ENCODE measurements at regions not wholly inside any gene's neighbourhood (a gene's known extent, or its start where the extent isn't known, plus 50 kb on each side); places are given as distances from the start of the nearest gene placed in this dataset.

DNA sequence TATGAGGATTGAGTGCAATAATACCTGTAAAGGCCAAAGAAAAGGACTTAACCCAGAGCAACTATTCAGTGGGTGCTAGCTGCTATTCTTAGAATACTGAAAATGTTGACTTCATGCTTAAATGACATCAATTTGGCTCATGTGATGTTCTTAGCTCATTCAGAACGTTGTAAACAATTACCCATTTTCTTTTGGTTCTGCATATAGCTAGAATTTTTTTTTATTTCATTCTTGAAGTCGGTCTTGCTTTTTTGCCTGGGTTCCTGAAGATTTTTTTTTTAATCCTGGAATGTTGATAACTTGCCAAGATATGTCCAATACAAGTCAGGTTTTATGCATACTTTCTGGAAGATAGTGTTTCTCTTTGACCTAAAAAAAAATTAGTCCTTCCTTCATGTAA, 772.0 kb downstream of the LTN1 start:
- Mint-ChIP-seq H3K9me3 (no peaks in the 10 kb centered on the region; the same call in 2 of the 3 replicates), H3K27ac (no peak overlapping the region), H3K4me1 (peaks cover 3% of the 10 kb centered on the region; the same call in 2 of the 3 replicates), H3K36me3 (ENCODE audit: low read depth) (no peaks in the 10 kb centered on the region), H3K4me3 (no peak overlapping the region), H3K27me3 (ENCODE audit: insufficient read depth, low read depth, poor library complexity) (no peaks in the 10 kb centered on the region)
- Histone ChIP-seq H3K79me2 (replicated peaks; ENCODE audit: insufficient read depth) (no peaks in the 10 kb centered on the region), H3K4me3 (no peak overlapping the region), H3K4me2 (no peak overlapping the region), H3K9me2 (ENCODE audit: insufficient read depth) (no peaks in the 10 kb centered on the region), H3K4me1 (ENCODE audit: insufficient read depth) (no peaks in the 10 kb centered on the region; the same call in 1 of the 2 replicates), H3F3A (replicated peaks; ENCODE audit: low read depth) (no peaks in the 10 kb centered on the region), H4K20me1 (replicated peaks; ENCODE audit: insufficient read depth) (no peaks in the 10 kb centered on the region), H2AFZ (no peak overlapping the region), H3K36me3 (ENCODE audit: insufficient read depth) (no peaks in the 10 kb centered on the region), H3K27ac (ENCODE audit: low read depth) (no peak overlapping the region), H3K27me3 (ENCODE audit: insufficient read depth) (no peaks in the 10 kb centered on the region)
- ATAC-seq (no peak), DNase-seq (ENCODE audit: low spot score) (no peak)
- TF ChIP-seq, protein P1, sequence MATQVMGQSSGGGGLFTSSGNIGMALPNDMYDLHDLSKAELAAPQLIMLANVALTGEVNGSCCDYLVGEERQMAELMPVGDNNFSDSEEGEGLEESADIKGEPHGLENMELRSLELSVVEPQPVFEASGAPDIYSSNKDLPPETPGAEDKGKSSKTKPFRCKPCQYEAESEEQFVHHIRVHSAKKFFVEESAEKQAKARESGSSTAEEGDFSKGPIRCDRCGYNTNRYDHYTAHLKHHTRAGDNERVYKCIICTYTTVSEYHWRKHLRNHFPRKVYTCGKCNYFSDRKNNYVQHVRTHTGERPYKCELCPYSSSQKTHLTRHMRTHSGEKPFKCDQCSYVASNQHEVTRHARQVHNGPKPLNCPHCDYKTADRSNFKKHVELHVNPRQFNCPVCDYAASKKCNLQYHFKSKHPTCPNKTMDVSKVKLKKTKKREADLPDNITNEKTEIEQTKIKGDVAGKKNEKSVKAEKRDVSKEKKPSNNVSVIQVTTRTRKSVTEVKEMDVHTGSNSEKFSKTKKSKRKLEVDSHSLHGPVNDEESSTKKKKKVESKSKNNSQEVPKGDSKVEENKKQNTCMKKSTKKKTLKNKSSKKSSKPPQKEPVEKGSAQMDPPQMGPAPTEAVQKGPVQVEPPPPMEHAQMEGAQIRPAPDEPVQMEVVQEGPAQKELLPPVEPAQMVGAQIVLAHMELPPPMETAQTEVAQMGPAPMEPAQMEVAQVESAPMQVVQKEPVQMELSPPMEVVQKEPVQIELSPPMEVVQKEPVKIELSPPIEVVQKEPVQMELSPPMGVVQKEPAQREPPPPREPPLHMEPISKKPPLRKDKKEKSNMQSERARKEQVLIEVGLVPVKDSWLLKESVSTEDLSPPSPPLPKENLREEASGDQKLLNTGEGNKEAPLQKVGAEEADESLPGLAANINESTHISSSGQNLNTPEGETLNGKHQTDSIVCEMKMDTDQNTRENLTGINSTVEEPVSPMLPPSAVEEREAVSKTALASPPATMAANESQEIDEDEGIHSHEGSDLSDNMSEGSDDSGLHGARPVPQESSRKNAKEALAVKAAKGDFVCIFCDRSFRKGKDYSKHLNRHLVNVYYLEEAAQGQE (IDR thresholded peaks at IDR 0.05; ENCODE audit: unreplicated experiment), result no peak
- no peak for TF ChIP-seq ZNF114 (CRISPR knock-in tag; IDR thresholded peaks at IDR 0.05)
- no peak for TF ChIP-seq EZH2 (IDR thresholded peaks at IDR 0.05; ENCODE audit: low read depth, unreplicated experiment)

DNA sequence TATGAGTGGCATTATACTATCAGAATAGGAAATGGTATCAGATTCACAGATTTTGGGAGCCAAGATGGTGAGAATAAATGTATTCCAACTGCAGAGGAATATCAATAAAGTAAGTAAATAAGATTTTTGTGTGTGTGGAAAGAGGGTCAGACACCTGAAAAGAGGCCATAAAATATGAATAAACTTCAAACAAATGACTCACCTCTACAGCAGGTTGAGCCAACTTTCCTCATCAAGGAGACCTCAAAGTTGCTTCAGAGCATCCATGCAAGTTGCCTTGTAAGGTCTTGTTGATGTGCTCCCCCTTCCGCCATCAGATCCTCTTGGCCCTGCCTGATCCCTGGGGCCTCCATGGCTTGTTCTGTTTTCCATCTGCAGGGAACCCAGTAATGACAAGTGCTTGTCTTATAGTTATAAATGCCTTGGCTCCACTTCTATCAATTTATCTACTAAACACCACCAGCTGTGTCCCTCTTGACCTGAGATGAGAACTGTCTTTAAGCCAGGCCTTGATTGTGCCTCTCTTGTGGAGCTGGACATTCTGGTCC, 775.6 kb downstream of the LTN1 start:
- ATAC-seq (no peak), DNase-seq (ENCODE audit: low spot score) (no peak)
- H3K9me2 ChIP-seq (ENCODE audit: insufficient read depth), result no peaks in the 10 kb centered on the region
- H3F3A ChIP-seq (replicated peaks; ENCODE audit: low read depth), result no peaks in the 10 kb centered on the region
- H3K4me1 Mint-ChIP-seq, result no peaks in the 10 kb centered on the region
- H3K4me3 ChIP-seq, result no peak overlapping the region
- no peaks in the 10 kb centered on the region for H3K36me3 ChIP-seq (ENCODE audit: insufficient read depth)
- H3K4me2 ChIP-seq, result no peak overlapping the region
- H3K4me3 Mint-ChIP-seq, result no peak overlapping the region
- H2AFZ ChIP-seq, result no peak overlapping the region
- no peak overlapping the region for H3K27ac ChIP-seq (ENCODE audit: low read depth)
- no peaks in the 10 kb centered on the region; the same call in 2 of the 3 replicates for H3K9me3 Mint-ChIP-seq
- H3K4me1 ChIP-seq (ENCODE audit: insufficient read depth), result no peaks in the 10 kb centered on the region
- H3K27me3 Mint-ChIP-seq (ENCODE audit: insufficient read depth, low read depth, poor library complexity), result no peaks in the 10 kb centered on the region
- H3K79me2 ChIP-seq (replicated peaks; ENCODE audit: insufficient read depth), result no peaks in the 10 kb centered on the region
- no peaks in the 10 kb centered on the region for H3K36me3 Mint-ChIP-seq (ENCODE audit: low read depth)
- H4K20me1 ChIP-seq (replicated peaks; ENCODE audit: insufficient read depth), result no peaks in the 10 kb centered on the region
- H3K27ac Mint-ChIP-seq, result no peak overlapping the region
- H3K27me3 ChIP-seq (ENCODE audit: insufficient read depth), result no peaks in the 10 kb centered on the region
- TF ChIP-seq EZH2 (IDR thresholded peaks at IDR 0.05; ENCODE audit: low read depth, unreplicated experiment) (no peak), NANOG (IDR thresholded peaks at IDR 0.05; ENCODE audit: borderline replicate concordance) (no peak), POLR2AphosphoS5 (IDR thresholded peaks at IDR 0.05; ENCODE audit: low read depth) (no peak), CREB1 (CRISPR knock-in tag; IDR thresholded peaks at IDR 0.05; ENCODE audit: low read depth) (no peak), EZH2phosphoT487 (IDR thresholded peaks at IDR 0.05; ENCODE audit: unreplicated experiment) (no peak), JUNB (IDR thresholded peaks at IDR 0.05; ENCODE audit: unreplicated experiment) (no peak)
- TF ChIP-seq, protein P2, sequence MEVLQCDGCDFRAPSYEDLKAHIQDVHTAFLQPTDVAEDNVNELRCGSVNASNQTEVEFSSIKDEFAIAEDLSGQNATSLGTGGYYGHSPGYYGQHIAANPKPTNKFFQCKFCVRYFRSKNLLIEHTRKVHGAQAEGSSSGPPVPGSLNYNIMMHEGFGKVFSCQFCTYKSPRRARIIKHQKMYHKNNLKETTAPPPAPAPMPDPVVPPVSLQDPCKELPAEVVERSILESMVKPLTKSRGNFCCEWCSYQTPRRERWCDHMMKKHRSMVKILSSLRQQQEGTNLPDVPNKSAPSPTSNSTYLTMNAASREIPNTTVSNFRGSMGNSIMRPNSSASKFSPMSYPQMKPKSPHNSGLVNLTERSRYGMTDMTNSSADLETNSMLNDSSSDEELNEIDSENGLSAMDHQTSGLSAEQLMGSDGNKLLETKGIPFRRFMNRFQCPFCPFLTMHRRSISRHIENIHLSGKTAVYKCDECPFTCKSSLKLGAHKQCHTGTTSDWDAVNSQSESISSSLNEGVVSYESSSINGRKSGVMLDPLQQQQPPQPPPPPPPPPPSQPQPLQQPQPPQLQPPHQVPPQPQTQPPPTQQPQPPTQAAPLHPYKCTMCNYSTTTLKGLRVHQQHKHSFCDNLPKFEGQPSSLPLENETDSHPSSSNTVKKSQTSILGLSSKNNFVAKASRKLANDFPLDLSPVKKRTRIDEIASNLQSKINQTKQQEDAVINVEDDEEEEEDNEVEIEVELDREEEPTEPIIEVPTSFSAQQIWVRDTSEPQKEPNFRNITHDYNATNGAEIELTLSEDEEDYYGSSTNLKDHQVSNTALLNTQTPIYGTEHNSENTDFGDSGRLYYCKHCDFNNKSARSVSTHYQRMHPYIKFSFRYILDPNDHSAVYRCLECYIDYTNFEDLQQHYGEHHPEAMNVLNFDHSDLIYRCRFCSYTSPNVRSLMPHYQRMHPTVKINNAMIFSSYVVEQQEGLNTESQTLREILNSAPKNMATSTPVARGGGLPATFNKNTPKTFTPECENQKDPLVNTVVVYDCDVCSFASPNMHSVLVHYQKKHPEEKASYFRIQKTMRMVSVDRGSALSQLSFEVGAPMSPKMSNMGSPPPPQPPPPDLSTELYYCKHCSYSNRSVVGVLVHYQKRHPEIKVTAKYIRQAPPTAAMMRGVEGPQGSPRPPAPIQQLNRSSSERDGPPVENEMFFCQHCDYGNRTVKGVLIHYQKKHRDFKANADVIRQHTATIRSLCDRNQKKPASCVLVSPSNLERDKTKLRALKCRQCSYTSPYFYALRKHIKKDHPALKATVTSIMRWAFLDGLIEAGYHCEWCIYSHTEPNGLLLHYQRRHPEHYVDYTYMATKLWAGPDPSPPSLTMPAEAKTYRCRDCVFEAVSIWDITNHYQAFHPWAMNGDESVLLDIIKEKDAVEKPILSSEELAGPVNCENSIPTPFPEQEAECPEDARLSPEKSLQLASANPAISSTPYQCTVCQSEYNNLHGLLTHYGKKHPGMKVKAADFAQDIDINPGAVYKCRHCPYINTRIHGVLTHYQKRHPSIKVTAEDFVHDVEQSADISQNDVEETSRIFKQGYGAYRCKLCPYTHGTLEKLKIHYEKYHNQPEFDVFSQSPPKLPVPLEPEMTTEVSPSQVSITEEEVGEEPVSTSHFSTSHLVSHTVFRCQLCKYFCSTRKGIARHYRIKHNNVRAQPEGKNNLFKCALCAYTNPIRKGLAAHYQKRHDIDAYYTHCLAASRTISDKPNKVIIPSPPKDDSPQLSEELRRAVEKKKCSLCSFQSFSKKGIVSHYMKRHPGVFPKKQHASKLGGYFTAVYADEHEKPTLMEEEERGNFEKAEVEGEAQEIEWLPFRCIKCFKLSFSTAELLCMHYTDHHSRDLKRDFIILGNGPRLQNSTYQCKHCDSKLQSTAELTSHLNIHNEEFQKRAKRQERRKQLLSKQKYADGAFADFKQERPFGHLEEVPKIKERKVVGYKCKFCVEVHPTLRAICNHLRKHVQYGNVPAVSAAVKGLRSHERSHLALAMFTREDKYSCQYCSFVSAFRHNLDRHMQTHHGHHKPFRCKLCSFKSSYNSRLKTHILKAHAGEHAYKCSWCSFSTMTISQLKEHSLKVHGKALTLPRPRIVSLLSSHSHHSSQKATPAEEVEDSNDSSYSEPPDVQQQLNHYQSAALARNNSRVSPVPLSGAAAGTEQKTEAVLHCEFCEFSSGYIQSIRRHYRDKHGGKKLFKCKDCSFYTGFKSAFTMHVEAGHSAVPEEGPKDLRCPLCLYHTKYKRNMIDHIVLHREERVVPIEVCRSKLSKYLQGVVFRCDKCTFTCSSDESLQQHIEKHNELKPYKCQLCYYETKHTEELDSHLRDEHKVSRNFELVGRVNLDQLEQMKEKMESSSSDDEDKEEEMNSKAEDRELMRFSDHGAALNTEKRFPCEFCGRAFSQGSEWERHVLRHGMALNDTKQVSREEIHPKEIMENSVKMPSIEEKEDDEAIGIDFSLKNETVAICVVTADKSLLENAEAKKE (CRISPR knock-in tag; IDR thresholded peaks at IDR 0.05), result no peak

All from GM23338 (cell line).